ENCODE measurements at regions not wholly inside any gene's neighbourhood (a gene's known extent, or its start where the extent isn't known, plus 50 kb on each side); places are given as distances from the start of the nearest gene placed in this dataset.
"Not testable (repeated sequence)": the region's sequence is repeated elsewhere in the genome, so short reads cannot be mapped to it uniquely, and the experiment has no call there.

- no peak for TF ChIP-seq CTCF (IDR thresholded peaks at IDR 0.05)
- no peak overlapping the region for H3K27ac ChIP-seq
- no peaks in the 10 kb centered on the region for H3K9me3 ChIP-seq
- no peak overlapping the region for H3K4me3 ChIP-seq
- H3K27me3 ChIP-seq = no peaks in the 10 kb centered on the region
- no peaks in the 10 kb centered on the region for H3K4me1 ChIP-seq
- no peak for DNase-seq
- no peaks in the 10 kb centered on the region for H3K36me3 ChIP-seq
- intact Hi-C loops (cut with DNase I; ENCODE audit: low total_unique reads) = no loop called here
Measured at GRCh38 chr2:200199576-200200263, 106.8 kb upstream of the SPATS2L start.

GRCh38 chr2:200201839-200202238 lies 104.7 kb upstream of the SPATS2L start:
- H3K4me1 ChIP-seq; H3K27me3 ChIP-seq; H3K27ac ChIP-seq; H3K4me3 ChIP-seq; H3K36me3 ChIP-seq; DNase-seq; intact Hi-C loops (cut with DNase I; ENCODE audit: low total_unique reads); H3K9me3 ChIP-seq: not testable (repeated sequence)

GRCh38 chr2:200203381-200203827 lies 103.1 kb upstream of the SPATS2L start:
- Histone ChIP-seq H3K27me3 (no peaks in the 10 kb centered on the region), H3K9me3 (peaks cover 0 to 4% (median 0%) of the 10 kb centered on the region in 3 donors), H3K4me3 (no peak overlapping the region), H3K4me1 (no peaks in the 10 kb centered on the region), H3K36me3 (no peaks in the 10 kb centered on the region), H3K27ac (no peak overlapping the region)
- TF ChIP-seq CTCF (IDR thresholded peaks at IDR 0.05) = no peak
- DNase-seq = no peak
- intact Hi-C loops (cut with DNase I; ENCODE audit: low total_unique reads) = no loop called here

- no peak overlapping the region for H3K4me3 ChIP-seq
- H3K27ac ChIP-seq = no peak overlapping the region
- H3K4me1 ChIP-seq = no peaks in the 10 kb centered on the region
- DNase-seq = no peak
- intact Hi-C loops (cut with DNase I; ENCODE audit: low total_unique reads) = no loop called here
- H3K9me3 ChIP-seq = peaks cover 0 to 4% (median 0%) of the 10 kb centered on the region in 3 donors
- H3K36me3 ChIP-seq = no peaks in the 10 kb centered on the region
- no peak for TF ChIP-seq CTCF (IDR thresholded peaks at IDR 0.05)
- no peaks in the 10 kb centered on the region for H3K27me3 ChIP-seq
Measured at GRCh38 chr2:200208041-200208440, 98.5 kb upstream of the SPATS2L start.

GRCh38 chr2:200209030-200209429 lies 97.5 kb upstream of the SPATS2L start:
- intact Hi-C loops (cut with DNase I; ENCODE audit: low total_unique reads) = no loop called here
- no peak overlapping the region for H3K27ac ChIP-seq
- no peaks in the 10 kb centered on the region for H3K36me3 ChIP-seq
- H3K9me3 ChIP-seq = peaks cover 0 to 4% (median 0%) of the 10 kb centered on the region in 3 donors
- no peaks in the 10 kb centered on the region for H3K4me1 ChIP-seq
- no peak overlapping the region for H3K4me3 ChIP-seq
- DNase-seq = no peak
- no peak for TF ChIP-seq CTCF (IDR thresholded peaks at IDR 0.05)
- no peaks in the 10 kb centered on the region for H3K27me3 ChIP-seq

GRCh38 chr2:200211643-200212042 lies 94.8 kb upstream of the SPATS2L start:
- H3K27ac ChIP-seq = no peak overlapping the region
- H3K27me3 ChIP-seq = no peaks in the 10 kb centered on the region
- no peaks in the 10 kb centered on the region for H3K9me3 ChIP-seq
- H3K4me1 ChIP-seq = no peaks in the 10 kb centered on the region
- no peaks in the 10 kb centered on the region for H3K36me3 ChIP-seq
- no peak overlapping the region for H3K4me3 ChIP-seq
- no peak for TF ChIP-seq CTCF (IDR thresholded peaks at IDR 0.05)
- DNase-seq = no peak
- intact Hi-C loops (cut with DNase I; ENCODE audit: low total_unique reads) = no loop called here

Measured in tibial artery (tissue), 4 donors.